Calu3 (cell line): ENCODE measurements at regions not wholly inside any gene's neighbourhood (a gene's known extent, or its start where the extent isn't known, plus 50 kb on each side); places are given as distances from the start of the nearest gene placed in this dataset.

Experiments
- BruUV-seq: library from RNA; stranded (reverse); fragments of 400-500 nt; replicated peaks from 2 replicates; lab custom pipeline; 2021; lab: Mats Ljungman, UMichigan
- CTCF ChIA-PET: fragments of 300-600 bp; sonication (Branson Sonifier 250); formaldehyde crosslinking; loops from one replicate; lab custom pipeline; 2022; ENCODE audit warnings: antibody characterized with exemption; lab: Charles Lee
- DNase-seq: peaks from one replicate; pipeline ENCODE4 v3.0.0; 2022
- H3K27ac Mint-ChIP-seq: one replicate; pipeline ENCODE4 v1.8.0; 2022; ENCODE audit warnings: mixed read lengths; ENCODE audit not compliant: unreplicated experiment
- H3K27me3 Mint-ChIP-seq: one replicate; pipeline ENCODE4 v1.8.0; 2022; ENCODE audit warnings: mixed read lengths; ENCODE audit not compliant: unreplicated experiment
- H3K36me3 Mint-ChIP-seq: one replicate; pipeline ENCODE4 v1.8.0; 2022; ENCODE audit warnings: mild to moderate bottlenecking, moderate library complexity, mixed read lengths; ENCODE audit not compliant: insufficient read depth, unreplicated experiment
- H3K4me1 Mint-ChIP-seq: one replicate; pipeline ENCODE4 v1.8.0; 2022; ENCODE audit warnings: mild to moderate bottlenecking, low read depth, mixed read lengths; ENCODE audit not compliant: unreplicated experiment
- H3K4me3 Mint-ChIP-seq: one replicate; pipeline ENCODE4 v1.8.0; 2022; ENCODE audit warnings: mild to moderate bottlenecking, low read depth, moderate library complexity, mixed read lengths; ENCODE audit not compliant: unreplicated experiment
- H3K9me3 Mint-ChIP-seq: one replicate; pipeline ENCODE4 v1.8.0; 2022; ENCODE audit warnings: low read depth, mixed read lengths; ENCODE audit not compliant: unreplicated experiment
- CTCF ChIP-seq: fragments of 200-600 bp; IDR thresholded peaks from one replicate; pipeline ENCODE4 v1.8.0; 2022; ENCODE audit warnings: antibody characterized with exemption; ENCODE audit not compliant: unreplicated experiment
- intact Hi-C: fragments of 100-400 bp; cut with micrococcal nuclease; formaldehyde crosslinking; loops from one replicate; pipeline ENCODE4 v1.10.0; 2022; ENCODE audit not compliant: unreplicated experiment

GRCh38 chr11:92018332-92018731, 206.3 kb upstream of the FAT3 start:
- no TSS peak for BruUV-seq
- no peak overlapping the region for H3K27ac Mint-ChIP-seq
- intact Hi-C loops, result no loop called here

GRCh38 chr11:92008249-92008648, 216.4 kb upstream of the FAT3 start:
- H3K36me3 Mint-ChIP-seq, result no peaks in the 10 kb centered on the region
- H3K27ac Mint-ChIP-seq, result no peak overlapping the region
- H3K4me3 Mint-ChIP-seq, result no peak overlapping the region
- H3K27me3 Mint-ChIP-seq, result no peaks in the 10 kb centered on the region
- DNase-seq, result no peak
- CTCF ChIA-PET, result interaction anchor here (0.6 kb wide), 1 partner anchor 1533 kb away, joined by 3 read pairs; no protein-coding TSS in a partner anchor
- intact Hi-C loops, result no loop called here
- peaks cover 5% of the 10 kb centered on the region for H3K9me3 Mint-ChIP-seq
- no TSS peak for BruUV-seq
- no peaks in the 10 kb centered on the region for H3K4me1 Mint-ChIP-seq
- no peak for TF ChIP-seq CTCF

More at GRCh38 chr11:92018332-92018731, 206.3 kb upstream of the FAT3 start:
- Mint-ChIP-seq H3K9me3 (peaks cover 6% of the 10 kb centered on the region), H3K27me3 (no peaks in the 10 kb centered on the region), H3K36me3 (no peaks in the 10 kb centered on the region), H3K4me3 (no peak overlapping the region), H3K4me1 (no peaks in the 10 kb centered on the region)
- CTCF ChIA-PET, result no interaction called here
- TF ChIP-seq CTCF, result no peak
- DNase-seq, result no peak

- Mint-ChIP-seq H3K27me3 (no peaks in the 10 kb centered on the region), H3K4me3 (no peak overlapping the region), H3K27ac (no peak overlapping the region), H3K36me3 (no peaks in the 10 kb centered on the region), H3K4me1 (no peaks in the 10 kb centered on the region), H3K9me3 (no peaks in the 10 kb centered on the region)
- no peak for DNase-seq
- intact Hi-C loops, result no loop called here
- no TSS peak for BruUV-seq
- TF ChIP-seq CTCF, result no peak
- CTCF ChIA-PET, result no interaction called here
Measured at GRCh38 chr11:92002568-92002967, 222.1 kb upstream of the FAT3 start.

GRCh38 chr11:91998481-91998880, 226.1 kb upstream of the FAT3 start:
- Mint-ChIP-seq H3K9me3 (no peaks in the 10 kb centered on the region), H3K4me1 (no peaks in the 10 kb centered on the region), H3K27me3 (no peaks in the 10 kb centered on the region), H3K4me3 (no peak overlapping the region), H3K36me3 (no peaks in the 10 kb centered on the region), H3K27ac (no peak overlapping the region)
- BruUV-seq, result no TSS peak
- DNase-seq, result no peak
- TF ChIP-seq CTCF, result no peak
- intact Hi-C loops, result no loop called here
- CTCF ChIA-PET, result no interaction called here
